Gastroesophageal sphincter (tissue), 4 donors: ENCODE measurements at regions not wholly inside any gene's neighbourhood (a gene's known extent, or its start where the extent isn't known, plus 50 kb on each side); places are given as distances from the start of the nearest gene placed in this dataset.

Source experiments
- ATAC-seq: fragments of 150-250 bp; one replicate; pipeline ENCODE4 v1.9.1; 2016; ENCODE audit warnings: mild to moderate bottlenecking, moderate library complexity
- H3K27ac ChIP-seq, 4 donors: fragments of 200-600 bp; sonication (generic) in 3 of 4; 1 replicate in 3 of 4; 2 replicates in 1 of 4; pipeline ENCODE4 v1.5.1; 2016 to 2019
- H3K27me3 ChIP-seq: fragments of 200-600 bp; sonication (generic); one replicate; pipeline ENCODE4 v1.5.1; 2019
- H3K36me3 ChIP-seq, 2 donors: fragments of 200-600 bp; sonication (generic); one replicate each; pipeline ENCODE4 v1.5.1; 2019; ENCODE audit warnings: control low read depth in 1 of 2
- H3K4me1 ChIP-seq, 3 donors: fragments of 200-600 bp; sonication (generic); 1 replicate in 2 of 3; 2 replicates in 1 of 3; pipeline ENCODE4 v1.5.1; 2016 to 2019; ENCODE audit warnings: control low read depth in 2 of 3
- H3K4me3 ChIP-seq, 2 donors: fragments of 200-600 bp; sonication (generic); one replicate each; pipeline ENCODE4 v1.5.1; 2019; ENCODE audit warnings: mild to moderate bottlenecking in 1 of 2, moderate library complexity in 1 of 2
- H3K9me3 ChIP-seq, 3 donors: fragments of 200-600 bp; sonication (generic); one replicate each; pipeline ENCODE4 v1.5.1; 2017 to 2019; ENCODE audit warnings: control low read depth in 2 of 3
- EP300 ChIP-seq: sonication (generic); formaldehyde crosslinking; IDR thresholded peaks from one replicate; pipeline ENCODE4 v1.6.1; 2017; ENCODE audit warnings: antibody characterized with exemption, mild to moderate bottlenecking
- POLR2A ChIP-seq, 2 donors: fragments of 450-650 bp; IDR thresholded peaks; one replicate each; pipeline ENCODE4 v1.6.1; 2017; ENCODE audit warnings: antibody characterized with exemption in 2 of 2, mild to moderate bottlenecking in 2 of 2, moderate library complexity in 1 of 2
- POLR2AphosphoS5 ChIP-seq: sonication (generic); formaldehyde crosslinking; IDR thresholded peaks from one replicate; pipeline ENCODE4 v1.6.1; 2017; ENCODE audit warnings: antibody characterized with exemption
- WGBS, 2 donors: methylation state at CpG; one replicate each; pipeline ENCODE4 v1.1.5; 2018; ENCODE audit warnings: low coverage in 1 of 2; 5-methylcytosine and 5-hydroxymethylcytosine counted together
- TF ChIP-seq, protein P1 (sequence below), 4 experiments: fragments of 200-600 bp in 2 of 4; fragments of 450-650 bp in 2 of 4; sonication (generic) in 1 of 4; IDR thresholded peaks; one replicate each; pipeline ENCODE4 v1.5.1; 2017 to 2019; ENCODE audit warnings: antibody characterized with exemption in 4 of 4, mild to moderate bottlenecking in 2 of 4, moderate library complexity in 2 of 4

DNA sequence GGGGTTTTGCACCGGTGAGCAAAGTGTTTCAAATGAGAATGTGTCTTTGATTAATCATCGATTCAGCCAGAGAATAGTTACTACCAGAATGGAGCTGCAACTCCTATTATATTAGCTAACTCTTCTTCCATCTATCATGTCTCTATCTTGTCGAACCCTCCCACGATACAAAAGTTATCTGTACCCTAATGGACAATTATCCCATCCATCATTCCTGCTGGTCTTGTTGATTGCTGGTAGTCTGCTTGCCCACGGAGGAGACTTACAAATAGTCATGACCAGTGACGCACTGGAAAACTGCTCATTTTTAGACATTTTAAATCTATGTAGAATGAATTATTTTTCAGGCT is 67.5 kb downstream of the RTL9 start:
- no peak overlapping the region for H3K27ac ChIP-seq
- no peaks in the 10 kb centered on the region for H3K4me1 ChIP-seq
- no peaks in the 10 kb centered on the region for H3K36me3 ChIP-seq
- no peak for ATAC-seq
- no peaks in the 10 kb centered on the region for H3K27me3 ChIP-seq
- TF ChIP-seq EP300 (no peak), POLR2AphosphoS5 (no peak), POLR2A (IDR thresholded peaks at IDR 0.05) (no peak)
- TF ChIP-seq, protein P1, sequence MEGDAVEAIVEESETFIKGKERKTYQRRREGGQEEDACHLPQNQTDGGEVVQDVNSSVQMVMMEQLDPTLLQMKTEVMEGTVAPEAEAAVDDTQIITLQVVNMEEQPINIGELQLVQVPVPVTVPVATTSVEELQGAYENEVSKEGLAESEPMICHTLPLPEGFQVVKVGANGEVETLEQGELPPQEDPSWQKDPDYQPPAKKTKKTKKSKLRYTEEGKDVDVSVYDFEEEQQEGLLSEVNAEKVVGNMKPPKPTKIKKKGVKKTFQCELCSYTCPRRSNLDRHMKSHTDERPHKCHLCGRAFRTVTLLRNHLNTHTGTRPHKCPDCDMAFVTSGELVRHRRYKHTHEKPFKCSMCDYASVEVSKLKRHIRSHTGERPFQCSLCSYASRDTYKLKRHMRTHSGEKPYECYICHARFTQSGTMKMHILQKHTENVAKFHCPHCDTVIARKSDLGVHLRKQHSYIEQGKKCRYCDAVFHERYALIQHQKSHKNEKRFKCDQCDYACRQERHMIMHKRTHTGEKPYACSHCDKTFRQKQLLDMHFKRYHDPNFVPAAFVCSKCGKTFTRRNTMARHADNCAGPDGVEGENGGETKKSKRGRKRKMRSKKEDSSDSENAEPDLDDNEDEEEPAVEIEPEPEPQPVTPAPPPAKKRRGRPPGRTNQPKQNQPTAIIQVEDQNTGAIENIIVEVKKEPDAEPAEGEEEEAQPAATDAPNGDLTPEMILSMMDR (IDR thresholded peaks at IDR 0.05), result no peak
- no peak overlapping the region for H3K4me3 ChIP-seq
- no peaks in the 10 kb centered on the region for H3K9me3 ChIP-seq
- 81 to 84% methylated on average over 6 of the region's 6 CpGs for WGBS, 2 donors

DNA sequence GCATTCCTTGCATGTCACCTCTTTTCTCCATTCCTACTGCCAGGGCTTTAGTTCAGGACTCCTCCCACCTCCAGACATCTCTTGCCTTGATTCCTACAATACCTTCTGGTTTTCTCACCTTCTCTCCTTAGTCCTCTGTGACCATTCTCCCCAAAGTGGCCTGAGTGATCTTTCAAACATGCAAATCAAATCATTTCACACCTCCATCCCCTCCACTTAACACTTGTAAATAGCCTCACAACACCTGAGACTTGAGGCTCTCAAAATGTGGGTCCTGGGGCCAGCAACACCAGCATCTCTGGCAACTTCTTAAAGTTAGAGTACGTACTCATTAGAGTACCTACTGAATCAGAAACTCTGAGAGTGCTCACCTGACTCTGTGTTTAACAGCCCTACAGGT is 68.4 kb downstream of the RTL9 start:
- Histone ChIP-seq H3K36me3 (no peaks in the 10 kb centered on the region), H3K27me3 (no peaks in the 10 kb centered on the region), H3K4me3 (no peak overlapping the region), H3K9me3 (no peaks in the 10 kb centered on the region), H3K27ac (no peak overlapping the region), H3K4me1 (no peaks in the 10 kb centered on the region)
- WGBS, 2 donors, result 100% methylated on average over 1 of the region's 1 CpG; no CpG with 5 or more reads in 1 of the 2 donors
- TF ChIP-seq POLR2A (IDR thresholded peaks at IDR 0.05), result no peak
- no peak for TF ChIP-seq POLR2AphosphoS5
- TF ChIP-seq, protein P1 (IDR thresholded peaks at IDR 0.05), result no peak
- TF ChIP-seq EP300, result no peak
- ATAC-seq, result no peak

DNA sequence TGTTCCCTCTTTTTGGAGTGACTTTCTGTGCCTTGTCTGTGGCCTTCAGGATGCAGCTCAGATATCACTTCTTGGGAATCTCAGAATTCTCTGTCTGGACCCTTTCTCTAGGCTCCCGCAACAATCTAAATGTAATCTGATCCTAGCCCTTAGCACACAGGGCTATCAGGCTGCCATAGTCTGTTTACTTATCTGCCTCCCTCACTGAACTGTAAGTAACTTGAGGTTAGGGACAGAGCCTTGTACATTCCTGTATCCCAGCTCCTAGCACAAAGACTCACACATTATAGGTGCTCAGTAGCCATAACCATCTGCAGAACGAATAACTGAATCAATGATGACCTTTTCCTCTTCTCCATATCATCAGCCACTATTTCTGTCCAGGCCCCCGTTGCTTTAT is 69.5 kb downstream of the RTL9 start:
- H3K9me3 ChIP-seq, result no peaks in the 10 kb centered on the region
- H3K4me1 ChIP-seq, result no peaks in the 10 kb centered on the region
- no peaks in the 10 kb centered on the region for H3K27me3 ChIP-seq
- H3K4me3 ChIP-seq, result no peak overlapping the region
- no peaks in the 10 kb centered on the region for H3K36me3 ChIP-seq
- no peak overlapping the region for H3K27ac ChIP-seq
- 60 to 82% methylated on average over 1 to 3 of the region's 3 CpGs for WGBS, 2 donors
- TF ChIP-seq EP300 (no peak), POLR2AphosphoS5 (no peak), POLR2A (IDR thresholded peaks at IDR 0.05) (no peak)
- TF ChIP-seq, protein P1 (IDR thresholded peaks at IDR 0.05), result no peak
- ATAC-seq, result no peak

DNA sequence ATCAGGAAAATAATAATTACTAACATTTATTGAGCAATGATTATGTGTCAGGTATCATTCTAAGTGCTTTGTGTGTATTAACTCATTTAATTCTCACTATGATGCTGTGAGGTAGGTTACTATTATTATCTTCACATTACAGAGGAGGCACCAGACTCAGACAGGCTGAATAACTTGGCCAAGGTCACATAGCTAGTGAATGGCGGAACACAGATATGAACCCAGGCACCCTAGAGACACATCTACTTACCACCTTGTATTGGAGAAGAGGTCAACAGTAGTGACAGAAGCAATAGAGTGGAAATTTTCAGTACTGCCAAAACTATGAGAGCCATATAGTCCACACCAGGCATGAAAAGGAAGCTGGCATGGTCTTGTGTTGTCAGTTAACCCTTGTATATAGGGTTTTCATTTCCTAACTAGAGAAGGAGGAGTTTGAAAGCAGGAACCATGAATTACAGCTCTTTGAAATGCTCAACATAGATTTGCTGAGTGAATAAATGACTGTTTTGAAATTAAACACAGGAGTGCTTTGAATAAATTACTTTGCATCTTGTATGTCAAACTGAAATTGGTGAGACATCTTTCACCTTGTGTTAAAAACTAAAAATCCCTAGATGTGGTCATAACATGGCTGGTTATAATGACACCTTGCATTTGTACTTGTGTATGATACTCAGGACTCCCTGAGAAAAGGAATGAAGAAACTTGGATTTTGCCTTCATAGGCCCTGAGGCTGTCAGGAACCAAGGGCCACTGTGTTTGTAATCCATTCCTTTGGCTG is 71.8 kb downstream of the RTL9 start:
- Histone ChIP-seq H3K4me3 (no peak overlapping the region), H3K27me3 (no peaks in the 10 kb centered on the region), H3K27ac (no peak overlapping the region), H3K4me1 (no peaks in the 10 kb centered on the region), H3K36me3 (no peaks in the 10 kb centered on the region), H3K9me3 (no peaks in the 10 kb centered on the region)
- WGBS, 2 donors, result 80 to 100% methylated on average over 1 of the region's 1 CpG
- no peak for ATAC-seq
- no peak for TF ChIP-seq POLR2A (IDR thresholded peaks at IDR 0.05)
- no peak for TF ChIP-seq EP300
- TF ChIP-seq, protein P1 (IDR thresholded peaks at IDR 0.05), result no peak
- TF ChIP-seq POLR2AphosphoS5, result no peak
